GM23338 (cell line): ENCODE measurements at regions not wholly inside any gene's neighbourhood (a gene's known extent, or its start where the extent isn't known, plus 50 kb on each side); places are given as distances from the start of the nearest gene placed in this dataset.

Experiments
- CREB1 ChIP-seq: fragments of 250-450 bp; sonication (Bioruptor Pico); IDR thresholded peaks from 2 replicates; pipeline ENCODE4 v1.5.0; 2020; ENCODE audit warnings: low read depth, mild to moderate bottlenecking, moderate library complexity
- CTCF ChIP-seq, 2 experiments: fragments of 200-600 bp in 1 of 2; sonication (generic) in 1 of 2; conservative IDR thresholded peaks; 2 replicates each; pipeline versions ENCODE4 v1.5.1 to v1.6.1; 2016 to 2017; ENCODE audit warnings: antibody characterized with exemption in 2 of 2, low read depth in 2 of 2, mild to moderate bottlenecking in 2 of 2, moderate library complexity in 1 of 2
- EZH2 ChIP-seq: fragments of 200-600 bp; sonication (generic); IDR thresholded peaks from one replicate; pipeline ENCODE4 v1.8.0; 2017; ENCODE audit warnings: antibody characterized with exemption, mild to moderate bottlenecking, low read depth; ENCODE audit not compliant: unreplicated experiment
- EZH2phosphoT487 ChIP-seq: fragments of 200-600 bp; sonication (generic); IDR thresholded peaks from one replicate; pipeline ENCODE4 v1.8.1; 2018; ENCODE audit warnings: antibody characterized with exemption; ENCODE audit not compliant: unreplicated experiment
- POLR2AphosphoS5 ChIP-seq: IDR thresholded peaks from 2 replicates; pipeline ENCODE4 v1.6.1; 2016; ENCODE audit warnings: antibody characterized with exemption, low read depth

- no peak for TF ChIP-seq CTCF (conservative IDR thresholded peaks at IDR 0.05; ENCODE audit: low read depth in 2 of 2)
- TF ChIP-seq CREB1 (CRISPR knock-in tag) = no peak
- TF ChIP-seq EZH2 = no peak
- no peak for TF ChIP-seq POLR2AphosphoS5
- TF ChIP-seq EZH2phosphoT487 = no peak
Measured at GRCh38 chr3:132843349-132843748, 121.1 kb upstream of the NPHP3 start.
